ENCODE measurements at regions not wholly inside any gene's neighbourhood (a gene's known extent, or its start where the extent isn't known, plus 50 kb on each side); places are given as distances from the start of the nearest gene placed in this dataset.

GRCh38 chr1:58249388-58249736, 297.2 kb downstream of the OMA1 start:
- Histone ChIP-seq H3K9me3 (ENCODE audit: control insufficient read depth, low read length) (no peaks in the 10 kb centered on the region), H3K4me3 (ENCODE audit: low read length) (peak overlapping the region; percentile 78), H3K4me1 (ENCODE audit: control insufficient read depth, insufficient read depth, low read length) (no peaks in the 10 kb centered on the region), H3K9ac (ENCODE audit: extremely low read depth, low read length, poor library complexity, severe bottlenecking) (no peak overlapping the region), H3K36me3 (ENCODE audit: control insufficient read depth, insufficient read depth, low read length) (no peaks in the 10 kb centered on the region), H3K27ac (ENCODE audit: low read depth, low read length) (no peak overlapping the region), H3K27me3 (ENCODE audit: control insufficient read depth, insufficient read depth, low read length, poor library complexity, severe bottlenecking) (peaks cover 44% of the 10 kb centered on the region)
- H3K27ac Mint-ChIP-seq, result no peak overlapping the region
- no peak for DNase-seq
- no peaks in the 10 kb centered on the region for H3K9me3 Mint-ChIP-seq
- no peak for TF ChIP-seq CTCF (conservative IDR thresholded peaks at IDR 0.05)
- WGBS, 2 experiments (ENCODE audit: insufficient coverage in 1 of 2, insufficient read length in 1 of 2), result 1 to 6% methylated on average over 9 to 14 of the region's 14 CpGs
- no peaks in the 10 kb centered on the region for H3K36me3 Mint-ChIP-seq (ENCODE audit: low read depth)
- peaks cover 8% of the 10 kb centered on the region for H3K4me1 Mint-ChIP-seq
- peak overlapping the region; percentile 62 for H3K4me3 Mint-ChIP-seq
- H3K27me3 Mint-ChIP-seq (ENCODE audit: insufficient read depth), result peaks cover 60% of the 10 kb centered on the region

GRCh38 chr1:58248791-58249190, 297.7 kb downstream of the OMA1 start:
- Histone ChIP-seq H3K9ac (ENCODE audit: extremely low read depth, low read length, poor library complexity, severe bottlenecking) (no peak overlapping the region), H3K27ac (ENCODE audit: low read depth, low read length) (no peak overlapping the region), H3K4me1 (ENCODE audit: control insufficient read depth, insufficient read depth, low read length) (no peaks in the 10 kb centered on the region), H3K4me3 (ENCODE audit: low read length) (peak overlapping the region; percentile 78), H3K27me3 (ENCODE audit: control insufficient read depth, insufficient read depth, low read length, poor library complexity, severe bottlenecking) (peaks cover 44% of the 10 kb centered on the region), H3K36me3 (ENCODE audit: control insufficient read depth, insufficient read depth, low read length) (no peaks in the 10 kb centered on the region), H3K9me3 (ENCODE audit: control insufficient read depth, low read length) (no peaks in the 10 kb centered on the region)
- H3K4me1 Mint-ChIP-seq, result peaks cover 8% of the 10 kb centered on the region
- no peaks in the 10 kb centered on the region for H3K36me3 Mint-ChIP-seq (ENCODE audit: low read depth)
- 5 to 8% methylated on average over 8 to 11 of the region's 11 CpGs for WGBS, 2 experiments (ENCODE audit: insufficient coverage in 1 of 2, insufficient read length in 1 of 2)
- DNase-seq, result no peak
- H3K4me3 Mint-ChIP-seq, result peak overlapping the region; percentile 62
- H3K27ac Mint-ChIP-seq, result no peak overlapping the region
- H3K9me3 Mint-ChIP-seq, result no peaks in the 10 kb centered on the region
- H3K27me3 Mint-ChIP-seq (ENCODE audit: insufficient read depth), result peaks cover 63% of the 10 kb centered on the region
- TF ChIP-seq CTCF (conservative IDR thresholded peaks at IDR 0.05), result no peak

DNA sequence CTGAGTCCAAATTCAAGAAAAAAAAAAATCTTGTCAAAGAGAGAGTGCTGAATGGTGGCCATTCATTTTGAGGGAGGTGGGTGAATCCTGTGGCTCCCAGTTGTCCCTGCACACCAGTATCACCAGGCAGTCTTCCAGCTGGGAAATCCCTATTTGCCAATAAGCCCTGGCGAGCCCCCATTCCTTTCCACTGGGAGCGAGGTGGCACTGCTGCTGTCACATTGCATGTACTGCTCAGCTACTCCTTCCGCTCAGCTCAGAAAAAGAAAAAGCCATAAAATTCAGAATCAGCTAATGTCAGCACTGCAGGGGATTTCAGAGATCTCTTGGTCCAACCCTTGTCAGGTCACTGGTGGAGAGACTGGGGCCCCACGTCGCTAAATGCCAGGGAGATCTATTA, 298.5 kb downstream of the OMA1 start:
- DNase-seq, result no peak
- Histone ChIP-seq H3K4me3 (ENCODE audit: low read length) (no peak overlapping the region), H3K36me3 (ENCODE audit: control insufficient read depth, insufficient read depth, low read length) (no peaks in the 10 kb centered on the region), H3K9ac (ENCODE audit: extremely low read depth, low read length, poor library complexity, severe bottlenecking) (no peak overlapping the region), H3K9me3 (ENCODE audit: control insufficient read depth, low read length) (no peaks in the 10 kb centered on the region), H3K27ac (ENCODE audit: low read depth, low read length) (no peak overlapping the region), H3K4me1 (ENCODE audit: control insufficient read depth, insufficient read depth, low read length) (no peaks in the 10 kb centered on the region), H3K27me3 (ENCODE audit: control insufficient read depth, insufficient read depth, low read length, poor library complexity, severe bottlenecking) (peaks cover 44% of the 10 kb centered on the region)
- TF ChIP-seq CTCF (conservative IDR thresholded peaks at IDR 0.05), result no peak
- H3K27me3 Mint-ChIP-seq (ENCODE audit: insufficient read depth), result peaks cover 64% of the 10 kb centered on the region
- H3K27ac Mint-ChIP-seq, result no peak overlapping the region
- H3K9me3 Mint-ChIP-seq, result no peaks in the 10 kb centered on the region
- peaks cover 8% of the 10 kb centered on the region for H3K4me1 Mint-ChIP-seq
- H3K36me3 Mint-ChIP-seq (ENCODE audit: low read depth), result no peaks in the 10 kb centered on the region
- 19 to 48% methylated on average over 4 to 5 of the region's 5 CpGs for WGBS, 2 experiments (ENCODE audit: insufficient coverage in 1 of 2, insufficient read length in 1 of 2)
- H3K4me3 Mint-ChIP-seq, result no peak overlapping the region
